GM18505 (cell line): ENCODE measurements at regions not wholly inside any gene's neighbourhood (a gene's known extent, or its start where the extent isn't known, plus 50 kb on each side); places are given as distances from the start of the nearest gene placed in this dataset.
"Not testable (repeated sequence)": the region's sequence is repeated elsewhere in the genome, so short reads cannot be mapped to it uniquely, and the experiment has no call there.

ENCODE experiments used
- ATAC-seq: cut with Tn5 transposase; IDR thresholded peaks from one replicate; pipeline ENCODE4 v1.9.1; 2021; ENCODE audit not compliant: unreplicated experiment
- POLR2A ChIP-seq: IDR thresholded peaks from 4 replicates; pipeline ENCODE4 v1.6.1; 2011; ENCODE audit warnings: borderline replicate concordance; ENCODE audit not compliant: insufficient read depth, insufficient read length; ENCODE audit errors: extremely low read depth

GRCh38 chr11:100473390-100473740 lies 213.7 kb upstream of the ARHGAP42 start:
- no peak for ATAC-seq

GRCh38 chr11:100484948-100485347 lies 202.1 kb upstream of the ARHGAP42 start:
- no peak for ATAC-seq
- no peak for TF ChIP-seq POLR2A

More at GRCh38 chr11:100473390-100473740, 213.7 kb upstream of the ARHGAP42 start:
- no peak for TF ChIP-seq POLR2A

- TF ChIP-seq POLR2A = no peak
- no peak for ATAC-seq
These were observed 188.3 kb upstream of the ARHGAP42 start for GRCh38 chr11:100498780-100499179.

GRCh38 chr11:100501450-100501849 lies 185.6 kb upstream of the ARHGAP42 start:
- ATAC-seq = no peak
- TF ChIP-seq POLR2A = no peak

GRCh38 chr11:100512475-100512874 lies 174.6 kb upstream of the ARHGAP42 start:
- no peak for TF ChIP-seq POLR2A
- no peak for ATAC-seq

GRCh38 chr11:100515087-100515486 lies 172.0 kb upstream of the ARHGAP42 start:
- no peak for TF ChIP-seq POLR2A
- no peak for ATAC-seq

- no peak for ATAC-seq
These were observed 161.9 kb upstream of the ARHGAP42 start for GRCh38 chr11:100525197-100525596.

GRCh38 chr11:100525635-100526034 lies 161.5 kb upstream of the ARHGAP42 start:
- no peak for TF ChIP-seq POLR2A
- ATAC-seq = no peak

More at GRCh38 chr11:100525197-100525596, 161.9 kb upstream of the ARHGAP42 start:
- TF ChIP-seq POLR2A = no peak

- no peak for TF ChIP-seq POLR2A
- ATAC-seq = no peak
These were observed 158.1 kb upstream of the ARHGAP42 start for GRCh38 chr11:100528872-100529416.

GRCh38 chr11:100531290-100531689 lies 155.8 kb upstream of the ARHGAP42 start:
- not testable (repeated sequence) for ATAC-seq

GRCh38 chr11:100536979-100537378 lies 150.1 kb upstream of the ARHGAP42 start:
- ATAC-seq = no peak
- no peak for TF ChIP-seq POLR2A

- TF ChIP-seq POLR2A = no peak
- ATAC-seq = no peak
These were observed 143.7 kb upstream of the ARHGAP42 start for GRCh38 chr11:100543386-100543785.

- no peak for TF ChIP-seq POLR2A
- ATAC-seq = no peak
These were observed 141.5 kb upstream of the ARHGAP42 start for GRCh38 chr11:100545556-100545955.

GRCh38 chr11:100545970-100546369 lies 141.1 kb upstream of the ARHGAP42 start:
- no peak for TF ChIP-seq POLR2A
- no peak for ATAC-seq

GRCh38 chr11:100546714-100547113 lies 140.4 kb upstream of the ARHGAP42 start:
- TF ChIP-seq POLR2A = no peak
- ATAC-seq = no peak

- ATAC-seq = no peak
- TF ChIP-seq POLR2A = no peak
These were observed 136.8 kb upstream of the ARHGAP42 start for GRCh38 chr11:100550298-100550697.
